GM19463 (cell line): ENCODE measurements at regions not wholly inside any gene's neighbourhood (a gene's known extent, or its start where the extent isn't known, plus 50 kb on each side); places are given as distances from the start of the nearest gene placed in this dataset.
A peak's percentile ranks its signal among the peaks of the same experiment; 100 is the strongest.

Experiments
- ATAC-seq: cut with Tn5 transposase; IDR thresholded peaks from one replicate; pipeline ENCODE4 v1.9.1; 2021; ENCODE audit warnings: mild to moderate bottlenecking, moderate library complexity; ENCODE audit not compliant: unreplicated experiment

GRCh38 chr6:119482850-119483285 is 133.3 kb upstream of the MAN1A1 start:
- no peak for ATAC-seq

- no peak for ATAC-seq
Measured at GRCh38 chr6:119481976-119482375, 132.4 kb upstream of the MAN1A1 start.

GRCh38 chr6:119480961-119481497 is 131.5 kb upstream of the MAN1A1 start:
- ATAC-seq = no peak

- no peak for ATAC-seq
Measured at GRCh38 chr6:119479860-119480655, 130.5 kb upstream of the MAN1A1 start.

- ATAC-seq = peak; percentile 92
Measured at GRCh38 chr6:119476554-119476953, 127.0 kb upstream of the MAN1A1 start.

GRCh38 chr6:119476024-119476423 is 126.5 kb upstream of the MAN1A1 start:
- no peak for ATAC-seq

GRCh38 chr6:119470893-119471542 is 121.5 kb upstream of the MAN1A1 start:
- no peak for ATAC-seq

- no peak for ATAC-seq
Measured at GRCh38 chr6:119467488-119468081, 118.0 kb upstream of the MAN1A1 start.

- no peak for ATAC-seq
Measured at GRCh38 chr6:119466226-119466625, 116.7 kb upstream of the MAN1A1 start.

- peak; percentile 74 for ATAC-seq
Measured at GRCh38 chr6:119463081-119463626, 113.6 kb upstream of the MAN1A1 start.

- no peak for ATAC-seq
Measured at GRCh38 chr6:119461187-119461586, 111.6 kb upstream of the MAN1A1 start.

GRCh38 chr6:119459207-119459974 is 109.8 kb upstream of the MAN1A1 start:
- peak; percentile 54 for ATAC-seq

GRCh38 chr6:119454714-119455113 is 105.2 kb upstream of the MAN1A1 start:
- no peak for ATAC-seq

GRCh38 chr6:119453242-119454200 is 104.0 kb upstream of the MAN1A1 start:
- no peak for ATAC-seq

GRCh38 chr6:119449331-119450156 is 100.0 kb upstream of the MAN1A1 start:
- ATAC-seq = no peak

GRCh38 chr6:119447921-119448320 is 98.4 kb upstream of the MAN1A1 start:
- no peak for ATAC-seq

- ATAC-seq = no peak
Measured at GRCh38 chr6:119446609-119447008, 97.0 kb upstream of the MAN1A1 start.

- ATAC-seq = no peak
Measured at GRCh38 chr6:119446115-119446554, 96.6 kb upstream of the MAN1A1 start.

GRCh38 chr6:119445666-119446065 is 96.1 kb upstream of the MAN1A1 start:
- ATAC-seq = no peak
